PC-9 (cell line): ENCODE measurements at regions not wholly inside any gene's neighbourhood (a gene's known extent, or its start where the extent isn't known, plus 50 kb on each side); places are given as distances from the start of the nearest gene placed in this dataset.
A peak's percentile ranks its signal among the peaks of the same experiment; 100 is the strongest.

Source experiments
- BruUV-seq: library from RNA; stranded (reverse); fragments of 400-500 nt; replicated peaks from 2 replicates; lab custom pipeline; 2021; lab: Mats Ljungman, UMichigan
- CTCF ChIA-PET: fragments of 300-600 bp; sonication (Branson Sonifier 250); formaldehyde crosslinking; loops from one replicate; lab custom pipeline; 2022; ENCODE audit warnings: antibody characterized with exemption; lab: Charles Lee
- POLR2A ChIA-PET: fragments of 300-600 bp; sonication (Branson Sonifier 250); formaldehyde crosslinking; loops from one replicate; lab custom pipeline; 2022; ENCODE audit warnings: antibody characterized with exemption; ENCODE audit not compliant: unreplicated experiment; lab: Charles Lee
- DNase-seq, 2 experiments: peaks; one replicate each; pipeline versions ENCODE4 v3.0.0 to v3.0.0-alpha.2; 2015 to 2022; ENCODE audit warnings: mixed read lengths in 1 of 2
- H2AFZ ChIP-seq: fragments of 200-600 bp; sonication (generic); 2 replicates; pipeline ENCODE4 v1.8.1; 2017; ENCODE audit warnings: antibody characterized with exemption
- H3F3A ChIP-seq: fragments of 200-600 bp; sonication (generic); 2 replicates; pipeline ENCODE4 v1.8.1; 2017; ENCODE audit warnings: antibody characterized with exemption, mild to moderate bottlenecking, low read depth; ENCODE audit not compliant: insufficient read depth
- H3K27ac ChIP-seq: fragments of 200-600 bp; sonication (generic); 2 replicates; pipeline ENCODE4 v1.6.1; 2016; ENCODE audit warnings: mixed run types
- H3K27me3 ChIP-seq: fragments of 200-600 bp; sonication (generic); 2 replicates; pipeline ENCODE4 v1.6.1; 2016; ENCODE audit warnings: low read depth, mixed run types; ENCODE audit not compliant: insufficient read depth
- H3K36me3 ChIP-seq: fragments of 200-600 bp; sonication (generic); 2 replicates; pipeline ENCODE4 v1.6.1; 2016; ENCODE audit warnings: low read depth, mixed run types
- H3K4me1 ChIP-seq: fragments of 200-600 bp; sonication (generic); replicated peaks from 2 replicates; pipeline ENCODE4 v1.6.1; 2016; ENCODE audit warnings: mixed run types; ENCODE audit not compliant: insufficient read depth
- H3K4me2 ChIP-seq: fragments of 200-600 bp; sonication (generic); 2 replicates; pipeline ENCODE4 v1.6.1; 2017; ENCODE audit warnings: mixed run types
- H3K4me3 ChIP-seq: fragments of 200-600 bp; sonication (generic); 2 replicates; pipeline ENCODE4 v1.6.1; 2016; ENCODE audit warnings: mixed run types
- H3K79me2 ChIP-seq: fragments of 200-600 bp; sonication (generic); 2 replicates; pipeline ENCODE4 v1.6.1; 2017; ENCODE audit warnings: low read depth, mixed run types
- H3K9me2 ChIP-seq: fragments of 200-600 bp; sonication (generic); 2 replicates; pipeline ENCODE4 v1.8.1; 2017; ENCODE audit warnings: mild to moderate bottlenecking; ENCODE audit not compliant: insufficient read depth
- H3K9me3 ChIP-seq: fragments of 200-600 bp; sonication (generic); 2 replicates; pipeline ENCODE4 v1.8.1; 2016; ENCODE audit warnings: low read depth; ENCODE audit not compliant: insufficient read depth
- H4K20me1 ChIP-seq: fragments of 200-600 bp; sonication (generic); 2 replicates; pipeline ENCODE4 v1.8.1; 2017; ENCODE audit not compliant: insufficient read depth
- CTCF ChIP-seq: fragments of 200-600 bp; sonication (generic); conservative IDR thresholded peaks from 2 replicates; pipeline ENCODE4 v1.6.1; 2017; ENCODE audit warnings: mixed run types, antibody characterized with exemption, mild to moderate bottlenecking, moderate library complexity
- EZH2 ChIP-seq: fragments of 200-600 bp; sonication (generic); IDR thresholded peaks from 2 replicates; pipeline ENCODE4 v1.8.0; 2017; ENCODE audit warnings: antibody characterized with exemption, low read depth
- intact Hi-C: fragments of 100-400 bp; cut with micrococcal nuclease; formaldehyde crosslinking; loops from one replicate; pipeline ENCODE4 v1.10.0; 2022; ENCODE audit not compliant: unreplicated experiment

- no peak for TF ChIP-seq CTCF
- TF ChIP-seq EZH2 = no peak
- no peaks in the 10 kb centered on the region for H3F3A ChIP-seq
- H3K27me3 ChIP-seq = no peaks in the 10 kb centered on the region
- no peaks in the 10 kb centered on the region for H3K36me3 ChIP-seq
- no peak overlapping the region for H2AFZ ChIP-seq
- H3K27ac ChIP-seq = no peak overlapping the region
- DNase-seq = peak in 1 of 2 experiments; percentile 40
- no peaks in the 10 kb centered on the region for H3K9me3 ChIP-seq
- ChIA-PET CTCF (no interaction called here), POLR2A (no interaction called here)
- H3K4me2 ChIP-seq = no peak overlapping the region
- intact Hi-C loops = no loop called here
- no peaks in the 10 kb centered on the region for H3K9me2 ChIP-seq
- H4K20me1 ChIP-seq = no peaks in the 10 kb centered on the region
- no peaks in the 10 kb centered on the region for H3K79me2 ChIP-seq
- no TSS peak for BruUV-seq
- no peaks in the 10 kb centered on the region for H3K4me1 ChIP-seq
- no peak overlapping the region for H3K4me3 ChIP-seq
Measured at GRCh38 chr6:98724537-98724936, 109.8 kb upstream of the POU3F2 start.

DNA sequence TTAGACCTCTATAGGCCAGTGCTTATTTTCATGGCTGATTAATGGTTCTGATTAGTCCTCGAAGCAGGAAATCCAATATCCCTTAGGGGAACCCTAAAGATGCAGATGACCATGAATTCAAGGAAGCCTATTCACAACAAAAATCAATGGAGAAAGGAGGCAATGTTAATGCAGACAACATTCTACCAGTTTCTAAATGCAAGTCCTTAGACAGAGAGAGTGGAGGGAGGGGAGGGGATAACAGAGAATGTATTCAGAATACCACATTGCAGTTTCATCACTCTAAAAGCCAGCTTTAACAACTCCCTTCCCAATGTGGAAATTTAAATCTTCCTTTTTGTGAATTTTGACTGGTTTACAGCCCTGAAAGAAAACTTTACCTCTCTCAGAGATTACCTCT is 87.1 kb upstream of the POU3F2 start:
- BruUV-seq = no TSS peak
- H4K20me1 ChIP-seq = no peaks in the 10 kb centered on the region
- no peaks in the 10 kb centered on the region for H3K36me3 ChIP-seq
- H3K9me3 ChIP-seq = no peaks in the 10 kb centered on the region
- ChIA-PET POLR2A (no interaction called here), CTCF (no interaction called here)
- H2AFZ ChIP-seq = no peak overlapping the region
- DNase-seq = no peak
- H3K4me2 ChIP-seq = no peak overlapping the region
- TF ChIP-seq CTCF = no peak
- TF ChIP-seq EZH2 = no peak
- H3K9me2 ChIP-seq = peaks cover 8% of the 10 kb centered on the region; the same call in 1 of the 2 replicates
- no peaks in the 10 kb centered on the region for H3K79me2 ChIP-seq
- H3K27me3 ChIP-seq = no peaks in the 10 kb centered on the region
- no peaks in the 10 kb centered on the region for H3K4me1 ChIP-seq
- intact Hi-C loops = no loop called here
- H3K4me3 ChIP-seq = no peak overlapping the region
- H3K27ac ChIP-seq = no peak overlapping the region
- H3F3A ChIP-seq = no peaks in the 10 kb centered on the region

DNA sequence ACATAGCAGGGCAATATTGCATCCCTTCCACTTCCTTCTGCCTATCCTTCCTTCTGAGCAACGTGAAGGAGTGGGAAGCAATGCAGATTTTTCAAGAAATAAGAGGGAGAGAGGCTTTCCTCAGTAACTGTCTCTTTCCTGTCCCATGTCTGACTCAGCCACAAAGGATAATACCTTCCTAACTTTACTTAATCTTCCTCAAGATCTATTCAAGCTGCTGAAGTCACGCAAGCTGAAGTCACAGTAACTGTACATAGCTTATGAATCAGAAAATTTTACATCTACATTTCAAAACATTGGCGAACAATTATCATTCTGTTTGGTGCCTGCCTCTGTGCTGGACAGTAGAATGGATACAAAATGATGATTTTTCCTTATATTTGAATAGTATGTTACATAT is 86.4 kb upstream of the POU3F2 start:
- ChIA-PET POLR2A (no interaction called here), CTCF (no interaction called here)
- no peaks in the 10 kb centered on the region for H4K20me1 ChIP-seq
- H3K27me3 ChIP-seq = no peaks in the 10 kb centered on the region
- no TSS peak for BruUV-seq
- no peaks in the 10 kb centered on the region for H3F3A ChIP-seq
- intact Hi-C loops = no loop called here
- TF ChIP-seq CTCF (no peak), EZH2 (no peak)
- no peak overlapping the region for H3K4me2 ChIP-seq
- H3K4me3 ChIP-seq = no peak overlapping the region
- H3K4me1 ChIP-seq = no peaks in the 10 kb centered on the region
- no peaks in the 10 kb centered on the region for H3K36me3 ChIP-seq
- DNase-seq = no peak
- no peaks in the 10 kb centered on the region for H3K79me2 ChIP-seq
- no peak overlapping the region for H2AFZ ChIP-seq
- H3K9me3 ChIP-seq = no peaks in the 10 kb centered on the region
- H3K27ac ChIP-seq = no peak overlapping the region
- H3K9me2 ChIP-seq = peaks cover 8% of the 10 kb centered on the region; the same call in 1 of the 2 replicates
